H1 (cell line): ENCODE measurements at regions not wholly inside any gene's neighbourhood (a gene's known extent, or its start where the extent isn't known, plus 50 kb on each side); places are given as distances from the start of the nearest gene placed in this dataset.

Source experiments
- CTCF ChIA-PET: fragments of 300-600 bp; sonication (Branson Sonifier 250); formaldehyde crosslinking; loops from one replicate; lab custom pipeline; 2021; ENCODE audit not compliant: partially characterized antibody; lab: Charles Lee
- POLR2A ChIA-PET: fragments of 300-600 bp; sonication (Branson Sonifier 250); formaldehyde crosslinking; loops from one replicate; lab custom pipeline; 2021; ENCODE audit warnings: inconsistent platforms; ENCODE audit not compliant: partially characterized antibody; lab: Charles Lee
- DNase-seq, 2 experiments: peaks; one replicate each; pipeline versions ENCODE4 v3.0.0 to v3.0.0-alpha.2; 2010 to 2022; ENCODE audit warnings: low spot score in 2 of 2, low read depth in 1 of 2, mixed read lengths in 1 of 2
- FAIRE-seq: peaks from 2 replicates; lab custom pipeline; 2011; peaks lifted over from hg19 to GRCh38; lab: Jason Lieb, UNC
- H2AFZ ChIP-seq: 2 replicates; pipeline ENCODE4 v1.8.1; 2012; ENCODE audit warnings: low read length, inconsistent platforms
- H2AK5ac ChIP-seq: 2 replicates; pipeline ENCODE4 v1.6.1; 2013; ENCODE audit warnings: low read depth, low read length
- H2BK120ac ChIP-seq: replicated peaks from 2 replicates; pipeline ENCODE3; 2013; ENCODE audit warnings: low read depth, low read length, inconsistent platforms
- H2BK12ac ChIP-seq: 2 replicates; pipeline ENCODE4 v1.6.1; 2013; ENCODE audit warnings: low read depth, low read length
- H2BK15ac ChIP-seq: 2 replicates; pipeline ENCODE4 v1.6.1; 2013; ENCODE audit warnings: low read length
- H2BK20ac ChIP-seq: 2 replicates; pipeline ENCODE4 v1.6.1; 2013; ENCODE audit warnings: low read length
- H2BK5ac ChIP-seq: 2 replicates; pipeline ENCODE4 v1.6.1; 2013; ENCODE audit warnings: low read depth, low read length
- H3K14ac ChIP-seq: 2 replicates; pipeline ENCODE4 v1.6.1; 2013; ENCODE audit warnings: inconsistent platforms; ENCODE audit not compliant: insufficient read length
- H3K18ac ChIP-seq: 2 replicates; pipeline ENCODE4 v1.6.1; 2013; ENCODE audit warnings: low read length; ENCODE audit errors: extremely low read depth
- H3K23ac ChIP-seq: 2 replicates; pipeline ENCODE4 v1.6.1; 2013; ENCODE audit warnings: inconsistent platforms; ENCODE audit not compliant: insufficient read length
- H3K23me2 ChIP-seq: 2 replicates; pipeline ENCODE4 v1.6.1; 2013; ENCODE audit warnings: low read depth, low read length
- H3K27ac ChIP-seq: 2 replicates; pipeline ENCODE4 v1.6.1; 2011; ENCODE audit warnings: low read depth, low read length, inconsistent platforms
- H3K27me3 ChIP-seq, 4 experiments: replicated peaks in 1 of 4; 1 replicate in 1 of 4; 2 replicates in 3 of 4; pipeline versions ENCODE4 v1.6.1 to v1.8.1; 2011 to 2013; ENCODE audit warnings: low read length in 3 of 4, mild to moderate bottlenecking in 3 of 4, inconsistent platforms in 2 of 4, mixed read lengths in 2 of 4, moderate library complexity in 1 of 4; ENCODE audit not compliant: control insufficient read depth in 3 of 4, insufficient read depth in 3 of 4; ENCODE audit errors: extremely low read depth in 1 of 4
- H3K36me3 ChIP-seq, 4 experiments: 2 replicates each; pipeline versions ENCODE4 v1.6.1 to v1.8.1; 2011 to 2013; ENCODE audit warnings: mild to moderate bottlenecking in 4 of 4, low read length in 3 of 4, moderate library complexity in 2 of 4, control low read depth in 1 of 4, inconsistent platforms in 1 of 4; ENCODE audit not compliant: insufficient read depth in 4 of 4, control insufficient read depth in 2 of 4
- H3K4ac ChIP-seq: replicated peaks from 2 replicates; pipeline ENCODE3; 2013; ENCODE audit warnings: low read length, low read depth, mixed read lengths, inconsistent platforms; ENCODE audit not compliant: insufficient read length
- H3K4me1 ChIP-seq, 4 experiments: replicated peaks in 1 of 4; 1 replicate in 1 of 4; 2 replicates in 3 of 4; pipeline versions ENCODE4 v1.6.1 to v1.8.1; 2011 to 2013; ENCODE audit warnings: low read length in 3 of 4, inconsistent platforms in 2 of 4, mixed read lengths in 1 of 4; ENCODE audit not compliant: insufficient read depth in 4 of 4, control insufficient read depth in 3 of 4
- H3K4me2 ChIP-seq, 2 experiments: 2 replicates each; pipeline versions ENCODE4 v1.6.1 to v1.8.1; 2011 to 2013; ENCODE audit warnings: low read depth in 2 of 2, low read length in 2 of 2, control low read depth in 1 of 2, inconsistent platforms in 1 of 2, mild to moderate bottlenecking in 1 of 2; ENCODE audit not compliant: insufficient read depth in 1 of 2
- H3K4me3 ChIP-seq, 4 experiments: fragments of 200-600, 300-600 bp in 1 of 4; sonication (generic), shearing (Covaris generic), sonication (Bioruptor Twin) in 1 of 4; 2 replicates each; pipeline versions ENCODE4 v1.5.1 to v1.8.1; 2011 to 2016; ENCODE audit warnings: low read length in 4 of 4, low read depth in 3 of 4, control low read depth in 2 of 4, inconsistent platforms in 2 of 4, mild to moderate bottlenecking in 2 of 4, mixed read lengths in 1 of 4, moderate library complexity in 1 of 4; ENCODE audit not compliant: insufficient read depth in 2 of 4; ENCODE audit errors: extremely low read depth in 1 of 4
- H3K56ac ChIP-seq: replicated peaks from 2 replicates; pipeline ENCODE3; 2013; ENCODE audit warnings: low read depth, mild to moderate bottlenecking, mixed read lengths, low read length, inconsistent platforms; ENCODE audit not compliant: insufficient read length
- H3K79me1 ChIP-seq: 2 replicates; pipeline ENCODE4 v1.6.1; 2013; ENCODE audit warnings: low read depth, low read length, control low read depth
- H3K79me2 ChIP-seq, 2 experiments: 2 replicates each; pipeline versions ENCODE4 v1.6.1 to v1.8.1; 2012 to 2013; ENCODE audit warnings: low read length in 2 of 2, mild to moderate bottlenecking in 2 of 2, inconsistent platforms in 1 of 2; ENCODE audit not compliant: insufficient read depth in 2 of 2, control insufficient read depth in 1 of 2
- H3K9ac ChIP-seq, 4 experiments: replicated peaks in 1 of 4; 1 replicate in 1 of 4; 2 replicates in 3 of 4; pipeline versions ENCODE4 v1.6.1 to v1.8.1; 2011 to 2013; ENCODE audit warnings: low read depth in 3 of 4, low read length in 3 of 4, control low read depth in 2 of 4, mild to moderate bottlenecking in 2 of 4, moderate library complexity in 2 of 4, inconsistent platforms in 1 of 4; ENCODE audit errors: extremely low read depth in 1 of 4
- H3K9me3 ChIP-seq, 2 experiments: 2 replicates each; pipeline versions ENCODE4 v1.6.1 to v1.8.1; 2012 to 2013; ENCODE audit warnings: mild to moderate bottlenecking in 2 of 2, moderate library complexity in 2 of 2, control low read depth in 1 of 2, inconsistent platforms in 1 of 2, low read depth in 1 of 2, low read length in 1 of 2, mixed read lengths in 1 of 2; ENCODE audit not compliant: insufficient read depth in 2 of 2
- H4K20me1 ChIP-seq, 2 experiments: replicated peaks in 1 of 2; 2 replicates each; pipeline versions ENCODE3 to v1.8.1; 2011 to 2013; ENCODE audit warnings: inconsistent platforms in 2 of 2, low read length in 2 of 2, mild to moderate bottlenecking in 1 of 2; ENCODE audit not compliant: insufficient read depth in 2 of 2, control insufficient read depth in 1 of 2
- H4K5ac ChIP-seq: 2 replicates; pipeline ENCODE4 v1.6.1; 2013; ENCODE audit warnings: low read length, low read depth, mixed read lengths, inconsistent platforms; ENCODE audit not compliant: insufficient read length
- H4K8ac ChIP-seq: 2 replicates; pipeline ENCODE4 v1.8.0; 2013; ENCODE audit warnings: mild to moderate bottlenecking, moderate library complexity, low read length, inconsistent platforms; ENCODE audit not compliant: insufficient read depth; ENCODE audit errors: extremely low read depth
- H4K91ac ChIP-seq: replicated peaks from 2 replicates; pipeline ENCODE3; 2013; ENCODE audit warnings: low read length, mixed read lengths, inconsistent platforms; ENCODE audit not compliant: insufficient read length
- GTF2F1 ChIP-seq: IDR thresholded peaks from 2 replicates; pipeline ENCODE4 v1.6.1; 2012; ENCODE audit warnings: low read depth, low read length, improper control_type of control experiment, borderline replicate concordance
- HDAC2 ChIP-seq, 2 experiments: fragments of 300-600 bp in 1 of 2; sonication (generic) in 1 of 2; IDR thresholded peaks; 2 replicates each; pipeline ENCODE4 v1.6.1; 2011 to 2012; ENCODE audit warnings: low read depth in 2 of 2, low read length in 2 of 2, mild to moderate bottlenecking in 2 of 2, moderate library complexity in 2 of 2, borderline replicate concordance in 1 of 2, inconsistent platforms in 1 of 2
- POLR2A ChIP-seq, 2 experiments: IDR thresholded peaks; 1 replicate in 1 of 2; 2 replicates in 1 of 2; pipeline ENCODE4 v1.6.1; 2011; ENCODE audit warnings: low read depth in 2 of 2, low read length in 2 of 2, mild to moderate bottlenecking in 2 of 2; ENCODE audit errors: control extremely low read depth in 1 of 2
- WGBS, 2 experiments: shearing (Covaris generic) in 1 of 2; methylation state at CpG; one replicate each; pipeline versions ENCODE4 v1.1.6 to v1.1.7; 2013 to 2015; ENCODE audit warnings: low lambda C conversion rate in 2 of 2, mixed read lengths in 2 of 2, inconsistent platforms in 1 of 2, low coverage in 1 of 2, missing lambda C conversion rate in 1 of 2; ENCODE audit not compliant: insufficient replicate concordance in 2 of 2, insufficient coverage in 1 of 2, insufficient read length in 1 of 2; ENCODE audit errors: extremely low coverage in 1 of 2, missing lambda C conversion rate in 1 of 2; 5-methylcytosine and 5-hydroxymethylcytosine counted together

DNA sequence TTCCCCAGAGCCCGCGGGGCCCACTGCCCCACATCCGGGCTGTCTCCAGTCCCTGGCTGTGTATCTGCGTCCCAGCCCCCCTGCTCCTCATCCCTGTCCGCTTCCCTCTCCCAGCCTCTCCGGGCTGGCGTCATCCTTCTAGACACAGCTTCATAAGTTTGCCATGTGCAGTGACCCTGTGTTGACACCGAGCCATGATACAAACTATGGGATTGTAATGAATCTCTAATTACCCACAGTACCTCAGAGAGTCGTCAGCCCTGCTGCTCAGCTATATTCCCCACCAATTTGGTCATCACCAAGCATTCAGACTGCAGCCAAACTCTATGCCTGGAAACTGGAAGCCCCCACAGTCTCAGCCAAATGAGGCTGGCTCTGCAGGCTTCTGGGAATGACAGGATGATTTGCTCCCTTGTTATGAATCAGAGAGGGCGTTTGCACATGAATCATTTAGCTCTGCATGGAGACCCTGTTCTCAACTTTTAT, 466.1 kb upstream of the ATP11B start:
- Histone ChIP-seq H2BK15ac (peak overlapping the region; percentile 31; the same call in 1 of the 2 replicates), H3K56ac (no peak overlapping the region), H4K5ac (peak overlapping the region; percentile 44), H3K27ac (no peak overlapping the region; the same call in 1 of the 2 replicates), H3K79me1 (no peaks in the 10 kb centered on the region), H3K4ac (no peak overlapping the region), H3K18ac (no peak overlapping the region; the same call in 1 of the 2 replicates), H4K91ac (peak overlapping the region; percentile 79), H2BK12ac (peak overlapping the region; percentile 56; the same call in 1 of the 2 replicates), H2BK20ac (peak overlapping the region; percentile 68), H3K9me3 (no peaks in the 10 kb centered on the region), H3K14ac (no peak overlapping the region), H3K4me3 (peak overlapping the region in 1 of 4 experiments; percentile 6; a peak in 1 of 8 replicates), H3K4me2 (peak overlapping the region; percentile 42 to 56), H3K4me1 (peaks cover 2 to 19% (median 17%) of the 10 kb centered on the region in 4 experiments), H3K36me3 (no peaks in the 10 kb centered on the region), H3K79me2 (no peaks in the 10 kb centered on the region), H3K23me2 (no peaks in the 10 kb centered on the region), H3K9ac (no peak overlapping the region), H2AK5ac (no peak overlapping the region; the same call in 1 of the 2 replicates), H2AFZ (peak overlapping the region; percentile 91; the same call in 1 of the 2 replicates), H2BK5ac (peak overlapping the region; percentile 66; the same call in 1 of the 2 replicates), H3K27me3 (no peaks in the 10 kb centered on the region), H4K20me1 (no peaks in the 10 kb centered on the region), H2BK120ac (peak overlapping the region; percentile 73), H3K23ac (no peak overlapping the region), H4K8ac (no peak overlapping the region)
- ChIA-PET POLR2A (no interaction called here), CTCF (interaction anchor here (1.0 to 1.6 kb wide), 4 partner anchors 18 to 1000 kb away, joined by 3 to 4 read pairs (median 3); no protein-coding TSS in a partner anchor)
- WGBS, 2 experiments = 56% methylated on average over 10 of the region's 10 CpGs; no CpG with 5 or more reads in 1 of the 2 experiments
- DNase-seq (peak in 1 of 2 experiments; percentile 53), FAIRE-seq (no peak)
- TF ChIP-seq POLR2A (IDR thresholded peaks at IDR 0.05; ENCODE audit: control extremely low read depth in 1 of 2, low read depth in 2 of 2, low read length in 2 of 2) (no peak), HDAC2 (IDR thresholded peaks at IDR 0.05; ENCODE audit: borderline replicate concordance in 1 of 2, low read depth in 2 of 2, low read length in 2 of 2) (no peak), GTF2F1 (no peak)
